ACHN (cell line): ENCODE measurements at regions not wholly inside any gene's neighbourhood (a gene's known extent, or its start where the extent isn't known, plus 50 kb on each side); places are given as distances from the start of the nearest gene placed in this dataset.

Experiments
- DNase-seq: peaks from one replicate; pipeline ENCODE4 v3.0.0-alpha.2; 2015
- in situ Hi-C: cut with HindIII; loops from 2 replicates; pipeline ENCODE4 v1.10.0; 2017; ENCODE audit warnings: low sequenced_read_pairs, low pct_ligation_motif_present, low pct_unique_long_range_greater_than_20kb

GRCh38 chr6:3520281-3521230, 63.7 kb upstream of the SLC22A23 start:
- no peak for DNase-seq
- in situ Hi-C loops: no loop called here

GRCh38 chr6:3518356-3519190, 61.7 kb upstream of the SLC22A23 start:
- in situ Hi-C loops: no loop called here
- DNase-seq: no peak

- no peak for DNase-seq
- in situ Hi-C loops: no loop called here
These were observed 60.5 kb upstream of the SLC22A23 start for GRCh38 chr6:3517350-3517749.

GRCh38 chr6:3516092-3516491, 59.2 kb upstream of the SLC22A23 start:
- DNase-seq: no peak
- in situ Hi-C loops: no loop called here

- in situ Hi-C loops: no loop called here
- no peak for DNase-seq
These were observed 58.8 kb upstream of the SLC22A23 start for GRCh38 chr6:3515669-3516068.

- in situ Hi-C loops: no loop called here
- no peak for DNase-seq
These were observed 56.6 kb upstream of the SLC22A23 start for GRCh38 chr6:3513416-3513815.

- no peak for DNase-seq
- in situ Hi-C loops: no loop called here
These were observed 56.0 kb upstream of the SLC22A23 start for GRCh38 chr6:3512832-3513231.

- no peak for DNase-seq
- in situ Hi-C loops: no loop called here
These were observed 53.8 kb upstream of the SLC22A23 start for GRCh38 chr6:3510617-3511016.

GRCh38 chr6:3510178-3510577, 53.3 kb upstream of the SLC22A23 start:
- in situ Hi-C loops: no loop called here
- no peak for DNase-seq

- no peak for DNase-seq
- in situ Hi-C loops: no loop called here
These were observed 52.5 kb upstream of the SLC22A23 start for GRCh38 chr6:3509336-3509735.

- no peak for DNase-seq
- in situ Hi-C loops: no loop called here
These were observed 50.0 kb upstream of the SLC22A23 start for GRCh38 chr6:3506751-3507383.
